Epithelial cell of proximal tubule (primary cell): ENCODE measurements at regions not wholly inside any gene's neighbourhood (a gene's known extent, or its start where the extent isn't known, plus 50 kb on each side); places are given as distances from the start of the nearest gene placed in this dataset.

Experiments used
- DNase-seq: peaks from one replicate; pipeline ENCODE4 v3.0.0-alpha.2; 2011; ENCODE audit warnings: low read depth
- H3K4me3 ChIP-seq: 2 replicates; pipeline ENCODE4 v1.5.1; 2011; ENCODE audit warnings: low read depth, mild to moderate bottlenecking, low read length
- TF ChIP-seq, protein P1 (sequence below): conservative IDR thresholded peaks from 2 replicates; pipeline ENCODE4 v1.5.1; 2012; ENCODE audit warnings: low read depth, mild to moderate bottlenecking, low read length

DNA sequence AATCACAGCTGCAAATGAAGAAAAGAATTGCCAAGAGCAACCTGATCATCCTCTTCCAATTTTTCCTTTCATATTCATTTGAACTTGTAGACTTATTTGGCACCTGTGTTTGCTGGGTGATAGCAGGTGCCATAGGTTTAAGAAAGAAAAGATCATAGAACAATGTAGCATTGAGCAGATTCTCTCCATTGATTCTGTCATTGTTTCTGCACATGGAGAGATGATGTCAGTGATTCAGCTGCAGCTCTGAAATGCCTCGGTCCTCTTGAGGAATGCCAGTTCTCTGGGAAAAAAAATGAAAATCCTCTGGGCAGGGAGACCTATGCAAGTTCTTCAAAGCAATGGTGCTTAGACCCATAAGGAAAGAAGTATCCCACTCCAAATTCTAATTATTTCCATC lies 418.1 kb upstream of the KLF4 start:
- no peak for DNase-seq
- TF ChIP-seq, protein P1, sequence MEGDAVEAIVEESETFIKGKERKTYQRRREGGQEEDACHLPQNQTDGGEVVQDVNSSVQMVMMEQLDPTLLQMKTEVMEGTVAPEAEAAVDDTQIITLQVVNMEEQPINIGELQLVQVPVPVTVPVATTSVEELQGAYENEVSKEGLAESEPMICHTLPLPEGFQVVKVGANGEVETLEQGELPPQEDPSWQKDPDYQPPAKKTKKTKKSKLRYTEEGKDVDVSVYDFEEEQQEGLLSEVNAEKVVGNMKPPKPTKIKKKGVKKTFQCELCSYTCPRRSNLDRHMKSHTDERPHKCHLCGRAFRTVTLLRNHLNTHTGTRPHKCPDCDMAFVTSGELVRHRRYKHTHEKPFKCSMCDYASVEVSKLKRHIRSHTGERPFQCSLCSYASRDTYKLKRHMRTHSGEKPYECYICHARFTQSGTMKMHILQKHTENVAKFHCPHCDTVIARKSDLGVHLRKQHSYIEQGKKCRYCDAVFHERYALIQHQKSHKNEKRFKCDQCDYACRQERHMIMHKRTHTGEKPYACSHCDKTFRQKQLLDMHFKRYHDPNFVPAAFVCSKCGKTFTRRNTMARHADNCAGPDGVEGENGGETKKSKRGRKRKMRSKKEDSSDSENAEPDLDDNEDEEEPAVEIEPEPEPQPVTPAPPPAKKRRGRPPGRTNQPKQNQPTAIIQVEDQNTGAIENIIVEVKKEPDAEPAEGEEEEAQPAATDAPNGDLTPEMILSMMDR, result no peak

DNA sequence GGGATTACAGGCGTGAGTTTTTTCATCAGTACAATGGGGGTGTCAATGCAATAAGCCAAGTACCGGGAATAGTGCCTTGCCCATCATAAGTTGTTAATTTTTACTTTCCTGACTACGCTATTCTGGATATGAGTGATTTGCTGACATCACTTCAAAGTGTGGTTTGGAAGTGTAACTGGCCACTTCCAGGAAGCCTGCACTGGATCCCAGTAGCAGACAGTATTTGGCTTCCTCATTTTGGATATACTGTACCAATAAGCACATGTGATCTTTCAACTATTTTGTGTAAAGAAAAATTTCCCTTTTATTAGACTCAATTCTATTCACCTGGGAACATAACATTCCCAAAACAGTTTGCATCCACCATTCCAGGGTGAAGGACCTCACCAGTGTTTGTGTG lies 417.7 kb upstream of the KLF4 start:
- TF ChIP-seq, protein P1, result no peak
- no peak overlapping the region for H3K4me3 ChIP-seq
- no peak for DNase-seq

More for the DNA sequence above, 418.1 kb upstream of the KLF4 start:
- no peak overlapping the region for H3K4me3 ChIP-seq

DNA sequence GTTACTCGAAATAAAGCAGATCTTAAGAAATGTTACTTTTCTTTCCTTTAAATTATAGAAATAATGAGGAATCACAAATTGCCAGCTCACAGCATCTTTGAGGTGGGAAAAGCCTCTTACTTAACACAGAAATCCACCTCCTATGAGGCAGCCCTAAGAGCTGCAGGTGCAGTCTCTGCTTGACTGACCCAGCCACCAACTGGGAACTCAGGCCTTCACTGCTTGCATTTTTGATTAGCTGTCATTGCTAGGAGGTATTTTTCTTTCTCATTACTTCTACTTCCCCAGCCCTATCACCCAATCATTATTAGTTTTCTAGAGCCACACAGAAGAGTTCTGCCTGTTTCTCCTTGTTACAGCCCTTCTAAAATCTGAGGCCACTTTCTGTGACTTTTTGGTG lies 416.5 kb upstream of the KLF4 start:
- DNase-seq, result no peak
- no peak overlapping the region for H3K4me3 ChIP-seq
- TF ChIP-seq, protein P1, result no peak

DNA sequence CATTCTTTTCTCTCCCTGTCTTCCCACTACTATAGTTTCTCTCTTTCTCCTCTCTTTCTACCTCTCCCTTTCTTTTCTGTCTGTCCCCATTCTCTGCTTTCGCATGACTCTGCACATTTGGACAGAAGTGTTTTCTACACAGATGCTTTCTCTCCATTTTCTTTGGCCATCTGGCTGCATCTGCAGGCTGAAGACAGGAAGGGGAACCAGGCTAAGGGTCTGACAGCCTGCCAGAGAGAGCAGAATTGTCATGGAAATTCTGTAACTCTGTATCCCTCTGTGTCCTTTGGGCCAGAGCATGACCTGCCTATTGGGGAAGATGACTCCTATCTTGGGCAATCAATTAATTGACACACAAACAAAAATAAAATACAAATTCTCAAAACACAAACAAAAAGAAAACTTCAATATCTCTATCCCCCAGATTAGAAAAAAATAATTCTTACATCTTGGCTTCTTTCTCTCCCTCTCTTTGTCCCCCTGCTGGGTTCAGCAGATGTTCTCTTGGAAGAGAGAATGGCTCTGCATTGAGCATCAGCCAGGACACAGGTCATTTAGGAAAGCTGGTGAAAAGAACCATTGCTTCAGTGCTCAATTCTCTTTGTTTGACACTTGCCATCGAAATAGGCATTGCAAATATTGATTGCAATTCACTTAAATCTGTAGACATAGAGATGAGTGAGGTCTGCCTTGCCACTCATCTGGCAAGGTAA lies 415.9 kb upstream of the KLF4 start:
- H3K4me3 ChIP-seq, result no peak overlapping the region
- TF ChIP-seq, protein P1, result no peak
- no peak for DNase-seq

DNA sequence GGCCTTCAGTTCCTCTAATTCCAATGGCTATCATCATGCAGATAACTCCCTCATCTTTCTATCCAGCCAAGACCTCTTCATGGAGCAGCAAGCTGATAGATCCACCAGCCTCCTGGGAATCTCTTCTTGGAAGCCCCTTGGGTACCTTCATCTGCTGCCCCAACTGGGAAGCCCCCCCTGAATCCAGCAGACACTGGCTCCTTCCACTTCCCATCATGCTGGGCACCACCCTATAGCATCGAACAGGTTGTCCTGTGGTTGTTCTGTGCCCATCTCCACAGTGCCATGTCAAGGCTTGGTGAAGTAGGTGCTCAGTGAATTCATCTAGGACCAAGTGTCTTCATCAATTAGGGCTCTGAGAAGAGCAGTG lies 410.4 kb upstream of the KLF4 start:
- TF ChIP-seq, protein P1, result no peak
- no peak for DNase-seq
- H3K4me3 ChIP-seq, result no peak overlapping the region

DNA sequence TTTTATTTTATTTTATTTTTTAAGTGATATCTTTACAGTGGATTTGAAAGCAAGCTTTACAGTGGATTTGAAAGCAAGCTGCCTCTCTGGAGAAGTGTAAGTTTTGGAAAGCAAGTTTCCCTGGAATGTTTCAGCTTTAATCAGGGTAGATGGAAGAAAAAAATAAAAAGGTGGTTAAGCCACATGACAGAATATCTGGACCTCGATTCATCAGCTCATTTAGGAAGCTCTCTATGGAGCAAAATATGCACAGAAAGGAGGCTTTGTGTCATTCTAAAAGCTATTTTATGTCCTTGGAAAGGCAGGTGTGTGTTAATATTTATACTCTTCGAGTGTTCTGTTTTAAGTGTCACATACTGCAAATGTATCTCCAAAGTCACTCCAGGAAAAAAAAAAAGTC lies 409.2 kb upstream of the KLF4 start:
- no peak for DNase-seq
- no peak overlapping the region for H3K4me3 ChIP-seq
- TF ChIP-seq, protein P1, result no peak

DNA sequence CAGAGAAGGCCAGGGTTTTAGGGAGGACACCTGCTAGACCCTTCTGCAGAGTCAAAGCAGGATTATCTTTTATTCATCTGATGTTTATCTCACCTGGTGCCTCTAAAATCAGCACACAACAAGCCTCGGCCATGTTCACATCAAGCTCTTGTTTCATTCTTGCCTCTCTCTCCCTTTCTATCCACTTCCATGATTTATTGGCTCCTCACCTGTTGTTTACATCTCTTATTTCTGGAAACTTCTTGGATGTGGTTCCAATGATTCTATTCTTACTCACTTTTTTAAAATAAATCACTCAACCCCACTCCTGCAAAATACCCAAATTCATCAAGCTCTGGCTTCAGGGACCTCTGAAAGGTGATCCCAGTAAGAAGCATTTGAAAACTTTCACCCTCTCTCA lies 407.0 kb upstream of the KLF4 start:
- DNase-seq, result no peak
- TF ChIP-seq, protein P1, result no peak
- no peak overlapping the region for H3K4me3 ChIP-seq
